ENCODE measurements at regions not wholly inside any gene's neighbourhood (a gene's known extent, or its start where the extent isn't known, plus 50 kb on each side); places are given as distances from the start of the nearest gene placed in this dataset.

- DNase-seq (ENCODE audit: low read depth, low spot score) = no peak
- no peak overlapping the region for H3K4me2 ChIP-seq (ENCODE audit: control insufficient read depth, extremely low read depth, insufficient read depth, low read depth, low read length)
- no peaks in the 10 kb centered on the region for H3K4me1 ChIP-seq (ENCODE audit: control insufficient read depth, extremely low read depth, insufficient read depth, low read length)
- no peak overlapping the region for H3K27ac ChIP-seq (ENCODE audit: control insufficient read depth, insufficient read depth, low read length)
- H3K36me3 ChIP-seq (ENCODE audit: control insufficient read depth in 2 of 2, extremely low read depth in 1 of 2, insufficient read depth in 2 of 2, low read length in 2 of 2) = no peaks in the 10 kb centered on the region
- H3K4me3 ChIP-seq (ENCODE audit: control insufficient read depth in 2 of 3, extremely low read depth in 1 of 3, insufficient read depth in 2 of 3, low read depth in 1 of 3, low read length in 3 of 3) = no peak overlapping the region
- no peaks in the 10 kb centered on the region for H3K27me3 ChIP-seq (ENCODE audit: control insufficient read depth, extremely low read depth, insufficient read depth, low read length)
- dilution Hi-C loops (cut with MboI; ENCODE audit: extremely low pct_ligation_motif_present, low sequenced_read_pairs) = no loop called here
- no peak overlapping the region for H2AFZ ChIP-seq (ENCODE audit: control insufficient read depth, low read length)
- TF ChIP-seq CTCF (optimal IDR thresholded peaks at IDR 0.05 in 1 of 3, IDR thresholded peaks at IDR 0.05 in 1 of 3, conservative IDR thresholded peaks at IDR 0.05 in 1 of 3; ENCODE audit: extremely low read depth in 1 of 3, insufficient read depth in 2 of 3, low read length in 3 of 3) = no peak
- no peak overlapping the region for H3K9ac ChIP-seq (ENCODE audit: control insufficient read depth, extremely low read depth, insufficient read depth, low read length)
- no peaks in the 10 kb centered on the region for H3K9me3 ChIP-seq (ENCODE audit: control insufficient read depth, low read depth, low read length)
- H3K9me1 ChIP-seq (ENCODE audit: control insufficient read depth, extremely low read depth, insufficient read depth, low read length) = no peaks in the 10 kb centered on the region
- no peaks in the 10 kb centered on the region for H3K79me2 ChIP-seq (ENCODE audit: control insufficient read depth, insufficient read depth, low read length)
- FAIRE-seq = no peak
- H4K20me1 ChIP-seq (ENCODE audit: control insufficient read depth, extremely low read depth, insufficient read depth, low read length) = no peaks in the 10 kb centered on the region
Observed at GRCh38 chr3:28978092-28978491, 302.8 kb upstream of the RBMS3 start.

GRCh38 chr3:28980131-28980530, 300.7 kb upstream of the RBMS3 start:
- dilution Hi-C loops (cut with MboI; ENCODE audit: extremely low pct_ligation_motif_present, low sequenced_read_pairs) = no loop called here
- Histone ChIP-seq H3K27ac (ENCODE audit: control insufficient read depth, insufficient read depth, low read length) (no peak overlapping the region), H3K4me3 (ENCODE audit: control insufficient read depth in 2 of 3, extremely low read depth in 1 of 3, insufficient read depth in 2 of 3, low read depth in 1 of 3, low read length in 3 of 3) (no peak overlapping the region), H3K9ac (ENCODE audit: control insufficient read depth, extremely low read depth, insufficient read depth, low read length) (no peak overlapping the region), H2AFZ (ENCODE audit: control insufficient read depth, low read length) (no peak overlapping the region), H3K79me2 (ENCODE audit: control insufficient read depth, insufficient read depth, low read length) (no peaks in the 10 kb centered on the region), H3K27me3 (ENCODE audit: control insufficient read depth, extremely low read depth, insufficient read depth, low read length) (no peaks in the 10 kb centered on the region), H3K4me2 (ENCODE audit: control insufficient read depth, extremely low read depth, insufficient read depth, low read depth, low read length) (no peak overlapping the region), H3K9me1 (ENCODE audit: control insufficient read depth, extremely low read depth, insufficient read depth, low read length) (no peaks in the 10 kb centered on the region), H3K36me3 (ENCODE audit: control insufficient read depth in 2 of 2, extremely low read depth in 1 of 2, insufficient read depth in 2 of 2, low read length in 2 of 2) (no peaks in the 10 kb centered on the region), H4K20me1 (ENCODE audit: control insufficient read depth, extremely low read depth, insufficient read depth, low read length) (no peaks in the 10 kb centered on the region), H3K4me1 (ENCODE audit: control insufficient read depth, extremely low read depth, insufficient read depth, low read length) (no peaks in the 10 kb centered on the region), H3K9me3 (ENCODE audit: control insufficient read depth, low read depth, low read length) (no peaks in the 10 kb centered on the region)
- DNase-seq (ENCODE audit: low read depth, low spot score) (no peak), FAIRE-seq (no peak)
- no peak for TF ChIP-seq EZH2 (IDR thresholded peaks at IDR 0.05; ENCODE audit: low read length)
- no peak for TF ChIP-seq CTCF (optimal IDR thresholded peaks at IDR 0.05 in 1 of 3, IDR thresholded peaks at IDR 0.05 in 1 of 3, conservative IDR thresholded peaks at IDR 0.05 in 1 of 3; ENCODE audit: extremely low read depth in 1 of 3, insufficient read depth in 2 of 3, low read length in 3 of 3)

Measured in keratinocyte (primary cell).